ENCODE measurements at regions not wholly inside any gene's neighbourhood (a gene's known extent, or its start where the extent isn't known, plus 50 kb on each side); places are given as distances from the start of the nearest gene placed in this dataset.

DNA sequence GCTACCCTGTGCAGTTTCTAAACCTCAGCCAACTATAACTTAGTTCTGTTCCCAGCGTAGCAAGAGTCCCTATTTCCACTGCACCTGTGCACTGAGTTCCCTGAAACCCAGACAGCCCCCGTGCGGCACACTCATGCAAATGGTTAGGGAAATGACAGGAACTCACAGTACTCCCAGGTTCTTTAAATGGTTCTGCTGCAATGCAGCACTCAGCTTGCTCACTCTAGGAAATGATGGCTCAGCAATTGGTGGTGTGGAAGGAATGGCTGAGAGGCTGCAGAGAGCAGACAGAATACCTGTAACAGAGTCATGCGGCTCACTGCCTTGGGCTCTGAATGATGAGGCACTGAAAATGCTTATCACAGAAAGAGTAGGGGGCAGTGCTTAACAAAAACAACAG, 143.0 kb downstream of the RAD51AP2 start:
- in situ Hi-C loops (cut with HindIII; ENCODE audit: low sequenced_read_pairs) = loop anchor here (5.0 kb wide), 1 partner anchor 37 kb away; no protein-coding TSS in a partner anchor
- TF ChIP-seq, protein P1, sequence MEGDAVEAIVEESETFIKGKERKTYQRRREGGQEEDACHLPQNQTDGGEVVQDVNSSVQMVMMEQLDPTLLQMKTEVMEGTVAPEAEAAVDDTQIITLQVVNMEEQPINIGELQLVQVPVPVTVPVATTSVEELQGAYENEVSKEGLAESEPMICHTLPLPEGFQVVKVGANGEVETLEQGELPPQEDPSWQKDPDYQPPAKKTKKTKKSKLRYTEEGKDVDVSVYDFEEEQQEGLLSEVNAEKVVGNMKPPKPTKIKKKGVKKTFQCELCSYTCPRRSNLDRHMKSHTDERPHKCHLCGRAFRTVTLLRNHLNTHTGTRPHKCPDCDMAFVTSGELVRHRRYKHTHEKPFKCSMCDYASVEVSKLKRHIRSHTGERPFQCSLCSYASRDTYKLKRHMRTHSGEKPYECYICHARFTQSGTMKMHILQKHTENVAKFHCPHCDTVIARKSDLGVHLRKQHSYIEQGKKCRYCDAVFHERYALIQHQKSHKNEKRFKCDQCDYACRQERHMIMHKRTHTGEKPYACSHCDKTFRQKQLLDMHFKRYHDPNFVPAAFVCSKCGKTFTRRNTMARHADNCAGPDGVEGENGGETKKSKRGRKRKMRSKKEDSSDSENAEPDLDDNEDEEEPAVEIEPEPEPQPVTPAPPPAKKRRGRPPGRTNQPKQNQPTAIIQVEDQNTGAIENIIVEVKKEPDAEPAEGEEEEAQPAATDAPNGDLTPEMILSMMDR (IDR thresholded peaks at IDR 0.05; ENCODE audit: low read depth, low read length, missing control alignments) = no peak
- no peak for DNase-seq (ENCODE audit: low read depth)
- H3K4me3 ChIP-seq (ENCODE audit: low read depth, low read length) = no peak overlapping the region

DNA sequence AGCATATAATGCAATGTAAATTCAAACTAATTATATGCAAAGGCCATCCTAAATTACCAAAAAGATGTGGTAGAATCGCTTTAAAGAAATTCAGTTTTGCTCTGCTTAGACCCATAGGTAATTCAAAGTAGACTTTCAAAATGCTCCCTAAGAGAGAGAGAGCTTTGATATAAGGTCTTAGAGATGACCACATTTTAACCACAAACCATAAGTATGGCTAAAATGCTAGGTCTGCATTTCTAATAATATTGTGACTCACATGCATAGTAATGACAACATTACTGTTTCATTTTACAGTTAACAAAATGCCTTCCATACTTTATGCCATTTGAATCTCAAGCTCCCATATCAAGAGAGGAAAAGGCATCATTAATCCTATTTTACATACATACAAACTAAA, 144.5 kb downstream of the RAD51AP2 start:
- in situ Hi-C loops (cut with HindIII; ENCODE audit: low sequenced_read_pairs) = no loop called here
- peak; percentile 74 for DNase-seq (ENCODE audit: low read depth)
- no peak overlapping the region for H3K4me3 ChIP-seq (ENCODE audit: low read depth, low read length)
- TF ChIP-seq, protein P1 (IDR thresholded peaks at IDR 0.05; ENCODE audit: low read depth, low read length, missing control alignments) = no peak

DNA sequence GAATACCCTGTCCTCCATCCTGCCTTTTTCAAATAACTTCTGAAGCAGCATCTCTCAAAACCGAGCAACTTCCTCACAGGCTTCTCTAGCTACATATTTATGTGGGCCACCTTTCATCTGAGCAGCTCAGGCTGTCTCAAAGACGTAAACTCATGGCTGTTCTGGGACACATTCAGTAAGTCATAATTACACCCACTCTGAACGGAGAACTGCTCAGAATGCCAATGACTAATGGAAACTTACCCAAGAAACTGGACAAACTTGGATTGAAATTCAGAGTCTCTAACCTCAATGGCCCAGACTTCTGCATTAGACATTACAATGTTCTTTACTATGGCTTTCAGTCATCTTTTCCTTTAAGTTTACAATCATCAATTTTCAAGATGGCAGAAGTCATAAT, 145.2 kb downstream of the RAD51AP2 start:
- in situ Hi-C loops (cut with HindIII; ENCODE audit: low sequenced_read_pairs) = no loop called here
- DNase-seq (ENCODE audit: low read depth) = no peak
- H3K4me3 ChIP-seq (ENCODE audit: low read depth, low read length) = no peak overlapping the region
- TF ChIP-seq, protein P1 (IDR thresholded peaks at IDR 0.05; ENCODE audit: low read depth, low read length, missing control alignments) = no peak

DNA sequence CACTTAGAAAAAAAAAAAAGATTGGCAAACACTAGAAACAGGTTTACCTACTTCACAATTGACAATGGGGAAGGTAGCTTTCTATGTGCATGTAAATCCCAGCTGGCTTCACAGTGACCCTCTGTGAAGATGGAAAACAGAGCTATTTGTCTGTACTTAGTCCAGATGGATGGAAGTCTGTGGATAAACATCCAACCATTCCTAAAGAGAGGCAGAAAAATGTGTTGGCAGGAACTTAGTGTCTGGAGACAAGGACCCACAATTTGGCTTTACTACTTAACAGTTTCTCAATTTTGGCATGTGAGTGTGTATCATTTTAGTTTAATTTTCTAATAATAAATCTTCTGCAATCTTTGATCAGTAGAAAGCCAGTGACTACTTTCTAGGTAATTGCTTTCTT, 154.4 kb downstream of the RAD51AP2 start:
- in situ Hi-C loops (cut with HindIII; ENCODE audit: low sequenced_read_pairs) = no loop called here
- no peak for DNase-seq (ENCODE audit: low read depth)
- TF ChIP-seq, protein P1 (IDR thresholded peaks at IDR 0.05; ENCODE audit: low read depth, low read length, missing control alignments) = no peak
- H3K4me3 ChIP-seq (ENCODE audit: low read depth, low read length) = no peak overlapping the region

DNA sequence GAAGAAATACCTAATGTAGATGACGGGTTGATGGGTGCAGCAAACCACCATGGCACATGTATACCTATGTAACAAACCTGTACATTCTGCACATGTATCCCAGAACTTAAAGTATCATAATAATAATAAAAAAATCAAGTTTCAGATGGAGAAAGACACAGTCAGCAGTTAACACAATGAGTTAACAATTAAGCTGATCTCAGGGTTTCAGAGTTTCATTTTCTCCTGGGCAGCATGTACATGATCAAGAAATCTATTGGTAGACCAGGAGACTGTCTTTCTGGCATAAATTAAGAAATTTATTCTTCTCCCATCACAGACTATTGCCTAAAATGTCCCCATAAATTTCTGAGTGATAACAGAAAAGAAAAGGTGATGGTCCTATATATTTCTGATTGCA, 155.3 kb downstream of the RAD51AP2 start:
- in situ Hi-C loops (cut with HindIII; ENCODE audit: low sequenced_read_pairs) = no loop called here
- no peak for DNase-seq (ENCODE audit: low read depth)
- TF ChIP-seq, protein P1 (IDR thresholded peaks at IDR 0.05; ENCODE audit: low read depth, low read length, missing control alignments) = no peak
- H3K4me3 ChIP-seq (ENCODE audit: low read depth, low read length) = no peak overlapping the region

DNA sequence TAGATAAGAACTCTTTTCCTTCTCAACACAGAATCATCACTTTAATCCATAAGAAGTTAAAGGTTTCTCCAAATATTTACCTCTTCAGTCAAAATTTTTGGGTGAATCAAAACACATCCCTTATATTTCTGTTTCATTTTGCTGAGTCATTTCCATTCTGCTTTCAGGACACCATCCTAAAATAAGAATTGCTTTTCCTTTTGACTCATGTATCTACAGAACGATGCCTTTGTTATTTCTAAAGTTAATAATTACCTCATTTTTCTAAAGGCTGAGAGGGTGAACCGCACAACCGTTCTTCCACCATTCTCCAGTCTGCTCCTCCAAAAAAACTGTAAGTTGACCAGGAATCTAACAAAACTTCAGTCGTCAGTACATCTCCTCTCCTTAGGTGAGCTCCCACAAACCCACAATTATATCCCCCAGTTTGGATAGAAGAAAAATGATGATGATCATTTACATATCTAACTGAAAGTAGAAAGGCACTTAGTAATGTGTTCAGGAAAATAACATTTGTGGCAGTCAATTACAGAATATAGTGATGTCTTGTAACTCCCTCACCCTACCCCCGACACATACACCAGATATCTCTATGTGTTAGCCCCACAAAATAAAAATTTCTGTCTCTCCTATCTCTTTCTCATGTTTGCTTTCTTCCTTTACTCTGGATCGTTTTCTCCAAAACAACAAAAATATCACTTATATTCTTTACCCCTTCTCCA, 162.5 kb downstream of the RAD51AP2 start:
- TF ChIP-seq, protein P1 (IDR thresholded peaks at IDR 0.05; ENCODE audit: low read depth, low read length, missing control alignments) = no peak

More for the DNA sequence above, 162.5 kb downstream of the RAD51AP2 start:
- H3K4me3 ChIP-seq (ENCODE audit: low read depth, low read length) = no peak overlapping the region
- in situ Hi-C loops (cut with HindIII; ENCODE audit: low sequenced_read_pairs) = loop anchor here (5.0 kb wide), 1 partner anchor 33 kb away; no protein-coding TSS in a partner anchor
- DNase-seq (ENCODE audit: low read depth) = no peak
